ENCODE measurements at regions not wholly inside any gene's neighbourhood (a gene's known extent, or its start where the extent isn't known, plus 50 kb on each side); places are given as distances from the start of the nearest gene placed in this dataset.

DNA sequence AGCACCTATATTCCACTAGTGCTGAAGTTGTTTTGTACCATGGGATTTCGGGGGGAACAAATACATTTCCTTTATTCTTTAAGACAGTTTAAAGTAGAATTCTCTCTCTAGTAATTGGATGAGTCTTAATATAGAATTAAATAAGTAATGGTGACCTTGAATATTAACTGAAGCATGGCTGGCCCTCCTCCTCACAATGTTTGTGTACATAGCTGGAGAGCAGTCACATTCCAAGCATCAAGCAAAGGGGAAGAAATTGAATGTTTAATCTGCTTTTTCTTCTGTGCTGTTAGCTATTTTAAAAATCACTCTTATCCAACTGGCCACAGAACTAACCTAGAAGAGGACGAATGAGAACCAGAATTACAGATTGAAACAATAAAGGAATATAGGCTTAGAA, 906.9 kb downstream of the CCSER2 start:
- no TSS peak for BruUV-seq (replicated peaks)
- CTCF ChIA-PET: no interaction called here
- no peak for TF ChIP-seq RAD21 (IDR thresholded peaks at IDR 0.05; ENCODE audit: low read length)
- no peak for TF ChIP-seq RCOR1 (IDR thresholded peaks at IDR 0.05; ENCODE audit: insufficient replicate concordance, low read length)
- TF ChIP-seq RFX5 (IDR thresholded peaks at IDR 0.05; ENCODE audit: low read depth, low read length): no peak
- no peak for TF ChIP-seq CEBPB (IDR thresholded peaks at IDR 0.05; ENCODE audit: low read depth, low read length)
- TF ChIP-seq BHLHE40 (IDR thresholded peaks at IDR 0.05; ENCODE audit: low read depth, low read length): no peak
- no peak for TF ChIP-seq NFE2L2 (IDR thresholded peaks at IDR 0.05; ENCODE audit: low read depth, low read length)
- TF ChIP-seq CHD1 (IDR thresholded peaks at IDR 0.05; ENCODE audit: low read depth, low read length): no peak
- TF ChIP-seq MXI1 (IDR thresholded peaks at IDR 0.05; ENCODE audit: borderline replicate concordance, low read depth, low read length): no peak

More for the DNA sequence above, 906.9 kb downstream of the CCSER2 start:
- no peak overlapping the region for H3K18ac ChIP-seq (ENCODE audit: low read depth, low read length)
- H2AK9ac ChIP-seq (replicated peaks; ENCODE audit: low read depth, low read length, poor library complexity): no peak overlapping the region
- no peak overlapping the region for H3K4ac ChIP-seq (ENCODE audit: low read depth, low read length)
- H4K91ac ChIP-seq (ENCODE audit: insufficient read depth, low read depth, low read length): no peak overlapping the region
- DNase-seq: no peak
- no peak overlapping the region for H2AFZ ChIP-seq (replicated peaks; ENCODE audit: low read length, poor library complexity)
- H3K4me2 ChIP-seq (ENCODE audit: low read depth, low read length): no peak overlapping the region
- no peak overlapping the region for H2BK15ac ChIP-seq (ENCODE audit: low read depth, low read length)
- H3K4me3 ChIP-seq (ENCODE audit: insufficient read depth, low read depth, low read length): no peak overlapping the region
- H3K9me1 ChIP-seq (ENCODE audit: insufficient read depth, low read length): no peaks in the 10 kb centered on the region
- ATAC-seq (ENCODE audit: low read depth): no peak
- no peaks in the 10 kb centered on the region for H3K27me3 ChIP-seq (ENCODE audit: control insufficient read depth, insufficient read depth, low read length)
- H2BK20ac ChIP-seq (ENCODE audit: low read depth, low read length): no peak overlapping the region
- no peak overlapping the region for H4K5ac ChIP-seq (ENCODE audit: low read depth, low read length)
- peaks cover 11% of the 10 kb centered on the region; the same call in 1 of the 2 replicates for H3K9me3 ChIP-seq (ENCODE audit: control insufficient read depth, insufficient read depth, low read length)
- H3K36me3 ChIP-seq (ENCODE audit: control insufficient read depth, insufficient read depth, low read length): no peaks in the 10 kb centered on the region
- no peak overlapping the region for H4K8ac ChIP-seq (ENCODE audit: low read depth in 2 of 2, low read length in 2 of 2)
- POLR2A ChIA-PET (ENCODE audit: unreplicated experiment): no interaction called here
- intact Hi-C loops (cut with micrococcal nuclease): no loop called here
- no peak overlapping the region for H2BK5ac ChIP-seq (ENCODE audit: low read depth, low read length, poor library complexity, severe bottlenecking)
- H4K20me1 ChIP-seq (ENCODE audit: insufficient read depth, low read length): no peaks in the 10 kb centered on the region
- dilution Hi-C loops (cut with HindIII; ENCODE audit: low sequenced_read_pairs, unreplicated experiment): no loop called here
- in situ Hi-C loops (cut with MboI; ENCODE audit: low sequenced_read_pairs): no loop called here
- H3K9ac ChIP-seq (ENCODE audit: low read depth, low read length): no peak overlapping the region
- no peaks in the 10 kb centered on the region for H3K79me1 ChIP-seq (ENCODE audit: low read depth in 1 of 2, low read length in 2 of 2)
- H3K14ac ChIP-seq (replicated peaks; ENCODE audit: low read depth, low read length): no peak overlapping the region
- no CpG with 5 or more reads among the region's 2 CpGs for WGBS, 2 experiments (ENCODE audit: extremely low coverage in 2 of 2, insufficient read length in 1 of 2)
- H2BK120ac ChIP-seq (ENCODE audit: low read depth, low read length): no peak overlapping the region
- no peaks in the 10 kb centered on the region for H3K4me1 ChIP-seq (ENCODE audit: control insufficient read depth, insufficient read depth, low read length)
- H2AK5ac ChIP-seq (ENCODE audit: low read depth, low read length): no peak overlapping the region
- H3K23ac ChIP-seq (ENCODE audit: low read depth, low read length): no peak overlapping the region
- no peak overlapping the region for H3K27ac ChIP-seq (ENCODE audit: insufficient read depth, low read length)
- H3K56ac ChIP-seq (ENCODE audit: extremely low read depth, insufficient read depth, low read length): no peak overlapping the region
